Fibroblast of mammary gland (primary cell): ENCODE measurements at regions not wholly inside any gene's neighbourhood (a gene's known extent, or its start where the extent isn't known, plus 50 kb on each side); places are given as distances from the start of the nearest gene placed in this dataset.

ENCODE experiments used
- DNase-seq: peaks from one replicate; pipeline ENCODE4 v3.0.0-alpha.2; 2010; ENCODE audit warnings: low read depth
- H3K4me3 ChIP-seq: 2 replicates; pipeline ENCODE4 v1.5.1; 2011; ENCODE audit warnings: low read depth, mild to moderate bottlenecking, low read length, moderate library complexity; ENCODE audit not compliant: control insufficient read depth
- CTCF ChIP-seq: conservative IDR thresholded peaks from 2 replicates; pipeline ENCODE4 v1.5.1; 2011; ENCODE audit warnings: low read depth, low read length, inconsistent platforms; ENCODE audit not compliant: control insufficient read depth, insufficient read depth

GRCh38 chr2:65730186-65730585 is 297.8 kb upstream of the SPRED2 start:
- DNase-seq: no peak
- H3K4me3 ChIP-seq: no peak overlapping the region
- no peak for TF ChIP-seq CTCF

- DNase-seq: no peak
- TF ChIP-seq CTCF: no peak
These were observed 296.8 kb upstream of the SPRED2 start for GRCh38 chr2:65729246-65729645.

GRCh38 chr2:65728477-65729180 is 296.2 kb upstream of the SPRED2 start:
- no peak for TF ChIP-seq CTCF
- DNase-seq: no peak
- H3K4me3 ChIP-seq: no peak overlapping the region

More at GRCh38 chr2:65729246-65729645, 296.8 kb upstream of the SPRED2 start:
- no peak overlapping the region for H3K4me3 ChIP-seq

- TF ChIP-seq CTCF: no peak
These were observed 295.4 kb upstream of the SPRED2 start for GRCh38 chr2:65727816-65728215.

GRCh38 chr2:65727381-65727780 is 295.0 kb upstream of the SPRED2 start:
- no peak for DNase-seq
- TF ChIP-seq CTCF: no peak
- no peak overlapping the region for H3K4me3 ChIP-seq

More at GRCh38 chr2:65727816-65728215, 295.4 kb upstream of the SPRED2 start:
- DNase-seq: no peak
- H3K4me3 ChIP-seq: no peak overlapping the region

GRCh38 chr2:65724752-65725151 is 292.4 kb upstream of the SPRED2 start:
- DNase-seq: no peak
- no peak overlapping the region for H3K4me3 ChIP-seq
- no peak for TF ChIP-seq CTCF
